Gastrocnemius medialis (tissue), 4 donors: ENCODE measurements at regions not wholly inside any gene's neighbourhood (a gene's known extent, or its start where the extent isn't known, plus 50 kb on each side); places are given as distances from the start of the nearest gene placed in this dataset.

Experiments
- ATAC-seq, 2 donors: fragments of 150-250 bp; one replicate each; pipeline ENCODE4 v1.9.1; 2016
- DNase-seq, 2 donors: peaks; one replicate each; pipeline ENCODE4 v3.0.0-alpha.2; 2019
- H3K27ac ChIP-seq, 4 donors: fragments of 200-600 bp; sonication (generic); 1 replicate in 1 of 4; 2 replicates in 3 of 4; pipeline ENCODE4 v1.5.1; 2016 to 2018; ENCODE audit warnings: mild to moderate bottlenecking in 2 of 4, moderate library complexity in 1 of 4
- H3K27me3 ChIP-seq, 3 donors: fragments of 200-600 bp; sonication (generic) in 2 of 3; 1 replicate in 1 of 3; 2 replicates in 2 of 3; pipeline versions ENCODE4 v1.5.1 to v1.6.0; 2016 to 2019; ENCODE audit warnings: mild to moderate bottlenecking in 1 of 3, moderate library complexity in 1 of 3
- H3K36me3 ChIP-seq, 2 donors: fragments of 200-600 bp; sonication (generic) in 1 of 2; one replicate each; pipeline ENCODE4 v1.5.1; 2017 to 2018
- H3K4me1 ChIP-seq, 2 donors: fragments of 200-600 bp; sonication (generic) in 1 of 2; one replicate each; pipeline ENCODE4 v1.5.1; 2016 to 2017; ENCODE audit warnings: mild to moderate bottlenecking in 2 of 2
- H3K4me3 ChIP-seq, 4 donors: fragments of 200-600 bp; sonication (generic) in 3 of 4; 1 replicate in 1 of 4; 2 replicates in 3 of 4; pipeline ENCODE4 v1.5.1; 2016 to 2019; ENCODE audit warnings: mild to moderate bottlenecking in 2 of 4
- H3K9me3 ChIP-seq, 3 donors: fragments of 200-600 bp; sonication (generic) in 2 of 3; 1 replicate in 1 of 3; 2 replicates in 2 of 3; pipeline ENCODE4 v1.5.1; 2016 to 2019
- POLR2A ChIP-seq, 2 donors: fragments of 450-650 bp; IDR thresholded peaks; one replicate each; pipeline ENCODE4 v1.6.1; 2017; ENCODE audit warnings: antibody characterized with exemption in 2 of 2, mild to moderate bottlenecking in 2 of 2, moderate library complexity in 2 of 2
- in situ Hi-C, 4 donors: fragments of 200-750 bp; cut with MboI; loops; one replicate each; pipeline versions ENCODE4 v1.15.0 to v1.8.0; 2017; ENCODE audit warnings: low sequenced_read_pairs in 4 of 4
- intact Hi-C: fragments of 100-400 bp; cut with DNase I; formaldehyde crosslinking; loops from one replicate; pipeline ENCODE4 v1.15.1; 2023; ENCODE audit warnings: low total_unique reads
- TF ChIP-seq, protein P1 (sequence below), 5 experiments: fragments of 450-650 bp in 3 of 5; fragments of 200-600 bp in 2 of 5; sonication (generic) in 2 of 5; IDR thresholded peaks in 4 of 5; conservative IDR thresholded peaks in 1 of 5; 1 replicate in 4 of 5; 2 replicates in 1 of 5; pipeline ENCODE4 v1.5.1; 2016 to 2019; ENCODE audit warnings: antibody characterized with exemption in 5 of 5, mild to moderate bottlenecking in 3 of 5, moderate library complexity in 3 of 5

DNA sequence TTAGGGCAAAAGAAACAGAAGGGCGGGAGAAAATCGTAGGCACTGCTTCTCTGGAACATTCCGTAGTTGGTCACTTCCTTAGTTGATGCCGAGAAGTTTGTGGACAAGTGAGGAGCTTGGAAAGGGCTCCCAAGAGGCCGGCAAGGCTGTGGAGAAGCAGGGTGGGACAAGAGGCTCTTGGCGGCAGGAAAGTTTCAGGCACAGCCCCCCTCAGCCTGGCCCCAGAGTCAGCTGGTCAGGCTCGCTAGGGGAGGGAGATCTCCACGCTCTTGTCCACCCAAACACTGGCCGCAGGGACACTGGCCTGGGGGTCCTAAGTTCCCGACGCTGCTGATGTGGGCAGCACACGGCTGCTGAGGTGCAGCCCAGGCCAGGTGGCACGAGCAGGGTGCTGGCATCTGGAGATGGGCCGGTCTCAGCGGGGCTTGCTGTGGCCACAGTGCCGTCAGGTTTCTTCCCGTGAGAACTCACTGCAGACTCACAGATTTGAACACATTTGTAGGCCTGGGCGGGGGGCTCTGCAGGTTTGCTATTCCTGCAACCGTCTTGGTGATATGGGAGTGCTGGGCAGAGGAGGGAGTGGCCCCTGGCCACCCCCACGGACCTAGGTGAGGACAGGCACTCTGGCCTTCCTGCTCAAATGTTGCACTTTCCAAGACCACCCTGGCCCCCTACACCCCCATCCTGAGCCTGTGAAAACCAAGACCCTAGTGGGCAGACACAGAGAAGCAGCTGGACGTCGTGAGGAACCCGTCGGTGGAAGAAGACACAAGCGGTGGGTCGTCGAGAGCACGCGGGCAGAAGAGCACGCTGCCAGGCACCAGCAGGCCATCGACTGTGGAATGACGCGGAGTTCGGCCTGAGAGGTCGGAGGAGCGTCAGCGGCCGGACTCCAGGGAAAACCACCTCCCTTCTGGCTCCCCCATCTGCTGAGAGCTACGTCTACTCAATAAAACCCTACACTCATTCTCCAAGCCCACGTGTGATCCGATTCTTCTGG, 160.1 kb downstream of the ERMARD start:
- intact Hi-C loops (no loop called here), in situ Hi-C loops (no loop called here)

DNA sequence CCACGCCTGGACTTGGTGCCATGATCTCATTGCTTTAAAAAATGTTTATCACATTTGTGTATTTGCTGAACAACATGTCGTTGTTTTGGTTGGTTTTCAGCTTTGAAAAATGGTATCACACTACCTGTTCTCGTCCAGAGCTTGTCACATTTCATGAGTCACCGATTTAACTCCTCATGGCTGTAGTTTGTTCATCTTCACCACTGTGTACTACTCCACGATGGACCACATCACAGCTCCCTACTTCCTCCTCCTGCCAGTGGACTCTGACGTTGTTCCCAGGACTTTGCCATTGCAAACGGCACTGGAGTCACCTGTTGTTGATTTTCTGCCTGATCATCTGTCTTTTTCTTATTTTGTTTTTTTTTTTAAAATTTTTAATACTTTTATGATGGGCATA, 157.7 kb downstream of the ERMARD start:
- Histone ChIP-seq H3K27ac (no peak overlapping the region), H3K4me1 (no peaks in the 10 kb centered on the region)

More for the DNA sequence above, 160.1 kb downstream of the ERMARD start:
- Histone ChIP-seq H3K36me3 (no peaks in the 10 kb centered on the region), H3K9me3 (no peaks in the 10 kb centered on the region), H3K4me1 (peaks cover 0 to 6% of the 10 kb centered on the region in 2 donors), H3K4me3 (no peak overlapping the region), H3K27me3 (no peaks in the 10 kb centered on the region), H3K27ac (no peak overlapping the region)
- ATAC-seq (no peak), DNase-seq (no peak)
- TF ChIP-seq POLR2A (IDR thresholded peaks at IDR 0.05) = no peak
- TF ChIP-seq, protein P1, sequence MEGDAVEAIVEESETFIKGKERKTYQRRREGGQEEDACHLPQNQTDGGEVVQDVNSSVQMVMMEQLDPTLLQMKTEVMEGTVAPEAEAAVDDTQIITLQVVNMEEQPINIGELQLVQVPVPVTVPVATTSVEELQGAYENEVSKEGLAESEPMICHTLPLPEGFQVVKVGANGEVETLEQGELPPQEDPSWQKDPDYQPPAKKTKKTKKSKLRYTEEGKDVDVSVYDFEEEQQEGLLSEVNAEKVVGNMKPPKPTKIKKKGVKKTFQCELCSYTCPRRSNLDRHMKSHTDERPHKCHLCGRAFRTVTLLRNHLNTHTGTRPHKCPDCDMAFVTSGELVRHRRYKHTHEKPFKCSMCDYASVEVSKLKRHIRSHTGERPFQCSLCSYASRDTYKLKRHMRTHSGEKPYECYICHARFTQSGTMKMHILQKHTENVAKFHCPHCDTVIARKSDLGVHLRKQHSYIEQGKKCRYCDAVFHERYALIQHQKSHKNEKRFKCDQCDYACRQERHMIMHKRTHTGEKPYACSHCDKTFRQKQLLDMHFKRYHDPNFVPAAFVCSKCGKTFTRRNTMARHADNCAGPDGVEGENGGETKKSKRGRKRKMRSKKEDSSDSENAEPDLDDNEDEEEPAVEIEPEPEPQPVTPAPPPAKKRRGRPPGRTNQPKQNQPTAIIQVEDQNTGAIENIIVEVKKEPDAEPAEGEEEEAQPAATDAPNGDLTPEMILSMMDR (IDR thresholded peaks at IDR 0.05 in 4 of 5, conservative IDR thresholded peaks at IDR 0.05 in 1 of 5) = no peak

DNA sequence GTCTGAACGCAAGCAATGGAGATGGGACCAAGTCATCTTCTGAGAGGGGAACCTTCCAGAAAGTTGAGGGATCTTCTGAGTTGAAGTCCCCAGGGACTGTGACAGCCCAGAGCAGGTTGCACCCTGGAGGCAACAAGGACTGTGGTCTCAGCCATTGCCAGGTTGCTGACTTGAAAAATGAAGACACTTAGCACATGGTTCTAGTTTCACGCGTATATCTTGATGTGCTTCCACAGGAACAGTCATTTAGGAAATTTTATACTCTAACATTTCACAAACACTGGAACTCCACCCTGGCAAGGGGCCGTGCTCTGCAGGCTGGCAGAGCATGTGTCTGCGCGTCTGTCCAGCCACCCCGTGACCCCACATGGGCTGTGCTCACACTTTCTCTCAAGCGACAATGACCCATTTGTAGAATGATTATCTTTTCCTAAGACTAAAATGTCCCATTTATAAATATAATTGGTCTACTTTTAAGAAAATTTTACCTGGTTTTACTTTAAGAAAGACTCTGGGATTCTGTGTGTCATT, 157.0 kb downstream of the ERMARD start:
- Histone ChIP-seq H3K27ac (no peak overlapping the region), H3K4me1 (no peaks in the 10 kb centered on the region), H3K36me3 (no peaks in the 10 kb centered on the region), H3K27me3 (no peaks in the 10 kb centered on the region), H3K9me3 (no peaks in the 10 kb centered on the region), H3K4me3 (no peak overlapping the region)
- DNase-seq (peak; percentile 31 to 32), ATAC-seq (peak; percentile 68 to 80)
- intact Hi-C loops (no loop called here), in situ Hi-C loops (no loop called here)
- TF ChIP-seq POLR2A (IDR thresholded peaks at IDR 0.05) = no peak
- TF ChIP-seq, protein P1 (IDR thresholded peaks at IDR 0.05 in 4 of 5, conservative IDR thresholded peaks at IDR 0.05 in 1 of 5) = no peak

More for the DNA sequence above, 157.7 kb downstream of the ERMARD start:
- no peaks in the 10 kb centered on the region for H3K27me3 ChIP-seq
- TF ChIP-seq, protein P1 (IDR thresholded peaks at IDR 0.05 in 4 of 5, conservative IDR thresholded peaks at IDR 0.05 in 1 of 5) = no peak
- TF ChIP-seq POLR2A (IDR thresholded peaks at IDR 0.05) = no peak
- H3K9me3 ChIP-seq = no peaks in the 10 kb centered on the region
- no peak for ATAC-seq
- intact Hi-C loops = no loop called here
- no peak overlapping the region for H3K4me3 ChIP-seq
- DNase-seq = no peak
- no peaks in the 10 kb centered on the region for H3K36me3 ChIP-seq
- in situ Hi-C loops = no loop called here

DNA sequence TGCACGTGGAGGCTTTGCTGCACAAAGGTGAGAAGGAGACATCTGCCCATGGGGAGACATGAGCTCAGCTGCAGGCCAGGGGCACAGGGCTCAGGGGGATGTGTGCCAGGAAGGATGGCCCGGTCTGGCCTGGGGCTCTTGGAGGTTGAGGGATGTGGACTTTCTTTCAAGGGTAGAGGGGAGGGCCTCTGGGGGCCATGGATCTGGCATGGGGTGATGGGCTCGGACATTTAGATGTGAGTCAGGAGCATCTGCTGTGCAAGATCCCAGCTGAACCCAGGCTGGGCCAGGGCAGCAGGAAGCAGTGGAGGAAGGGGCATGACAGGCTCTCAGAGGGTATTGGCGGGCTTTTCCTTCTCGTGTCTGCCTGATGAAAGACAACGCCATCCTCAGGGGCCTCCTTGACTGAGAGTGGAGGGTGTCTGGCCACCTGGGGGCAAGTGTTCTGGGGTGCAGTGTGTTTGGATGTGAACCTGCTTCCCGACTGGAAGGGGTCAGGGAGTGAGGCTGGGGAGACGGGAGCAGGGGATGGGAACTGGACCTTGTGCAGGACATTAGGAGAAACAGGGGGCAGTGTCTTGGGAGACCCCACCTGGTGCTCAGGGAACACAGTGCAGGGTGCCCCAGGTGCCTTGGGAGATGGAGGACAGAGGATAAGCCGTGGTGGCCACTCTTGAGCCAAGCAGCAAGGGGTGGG, 156.1 kb downstream of the ERMARD start:
- no peak for TF ChIP-seq POLR2A (IDR thresholded peaks at IDR 0.05)
- TF ChIP-seq, protein P1 (IDR thresholded peaks at IDR 0.05 in 4 of 5, conservative IDR thresholded peaks at IDR 0.05 in 1 of 5) = no peak
- Histone ChIP-seq H3K27ac (no peak overlapping the region), H3K9me3 (no peaks in the 10 kb centered on the region), H3K27me3 (no peaks in the 10 kb centered on the region), H3K36me3 (no peaks in the 10 kb centered on the region), H3K4me3 (no peak overlapping the region), H3K4me1 (no peaks in the 10 kb centered on the region)
- no peak for DNase-seq
- ATAC-seq = no peak
- intact Hi-C loops = no loop called here
- in situ Hi-C loops = no loop called here
